Panc1 (cell line): ENCODE measurements at regions not wholly inside any gene's neighbourhood (a gene's known extent, or its start where the extent isn't known, plus 50 kb on each side); places are given as distances from the start of the nearest gene placed in this dataset.

ENCODE experiments used
- ATAC-seq: fragments of 200-7000 bp; cut with Tn5 transposase; 2 replicates; pipeline ENCODE4 v1.9.1; 2020; ENCODE audit warnings: mild to moderate bottlenecking, moderate library complexity
- BruUV-seq: library from RNA; stranded (reverse); fragments of 400-500 nt; replicated peaks from 2 replicates; lab custom pipeline; 2021; lab: Mats Ljungman, UMichigan
- CTCF ChIA-PET: fragments of 300-600 bp; sonication (Branson Sonifier 250); formaldehyde crosslinking; loops from one replicate; lab custom pipeline; 2022; ENCODE audit warnings: antibody characterized with exemption; lab: Charles Lee
- POLR2A ChIA-PET: fragments of 300-600 bp; sonication (Branson Sonifier 250); formaldehyde crosslinking; loops from one replicate; lab custom pipeline; 2022; ENCODE audit warnings: antibody characterized with exemption; lab: Charles Lee
- DNase-seq: peaks from one replicate; pipeline ENCODE4 v3.0.0-alpha.2; 2010; ENCODE audit warnings: low read depth, low spot score
- H3K27ac ChIP-seq: 2 replicates; pipeline ENCODE4 v1.5.1; 2011; ENCODE audit warnings: mild to moderate bottlenecking, low read length, inconsistent platforms
- H3K27me3 ChIP-seq: fragments of 200-500 bp; sonication (Bioruptor generic); 2 replicates; pipeline ENCODE4 v1.6.0; 2014; ENCODE audit warnings: low read length, inconsistent platforms; ENCODE audit not compliant: control insufficient read depth, insufficient read depth
- H3K36me3 ChIP-seq: fragments of 200-500 bp; sonication (Bioruptor generic); 2 replicates; pipeline ENCODE4 v1.5.1; 2014; ENCODE audit warnings: inconsistent platforms, mild to moderate bottlenecking, low read length, moderate library complexity; ENCODE audit not compliant: control insufficient read depth, insufficient read depth
- H3K4me1 ChIP-seq: 2 replicates; pipeline ENCODE4 v1.5.1; 2011; ENCODE audit warnings: inconsistent platforms, mild to moderate bottlenecking, low read length, moderate library complexity; ENCODE audit not compliant: control insufficient read depth, insufficient read depth
- H3K4me3 ChIP-seq, 2 experiments: 2 replicates each; pipeline ENCODE4 v1.5.1; 2011 to 2012; ENCODE audit warnings: low read depth in 2 of 2, low read length in 2 of 2, mild to moderate bottlenecking in 2 of 2, inconsistent platforms in 1 of 2, moderate library complexity in 1 of 2
- H3K9me3 ChIP-seq: fragments of 200-500 bp; sonication (Bioruptor generic); 2 replicates; pipeline ENCODE4 v1.5.1; 2014; ENCODE audit warnings: low read depth, mild to moderate bottlenecking, inconsistent platforms, low read length, moderate library complexity; ENCODE audit not compliant: control insufficient read depth, insufficient read depth
- CTCF ChIP-seq: fragments of 450-650 bp; IDR thresholded peaks from 2 replicates; pipeline ENCODE4 v1.5.1; 2017; ENCODE audit warnings: mild to moderate bottlenecking
- POLR2AphosphoS5 ChIP-seq: IDR thresholded peaks from 2 replicates; pipeline ENCODE4 v1.6.1; 2012; ENCODE audit warnings: mild to moderate bottlenecking, low read depth, low read length, moderate library complexity
- REST ChIP-seq, 2 experiments: IDR thresholded peaks; 2 replicates each; pipeline ENCODE4 v1.6.1; 2011 to 2012; ENCODE audit warnings: low read depth in 2 of 2, control low read depth in 1 of 2, low read length in 1 of 2, mild to moderate bottlenecking in 1 of 2, moderate library complexity in 1 of 2; ENCODE audit not compliant: insufficient read depth in 1 of 2
- SIN3A ChIP-seq: IDR thresholded peaks from 2 replicates; pipeline ENCODE4 v1.6.1; 2012; ENCODE audit warnings: low read depth, mild to moderate bottlenecking, low read length, moderate library complexity, borderline replicate concordance; ENCODE audit not compliant: insufficient read depth
- TCF7L2 ChIP-seq: IDR thresholded peaks from 2 replicates; pipeline ENCODE4 v1.6.1; 2011; ENCODE audit warnings: mild to moderate bottlenecking, low read depth, low read length, inconsistent platforms
- in situ Hi-C: cut with HindIII; loops from 2 replicates; pipeline ENCODE4 v1.10.0; 2016; ENCODE audit warnings: low sequenced_read_pairs, low pct_unique_long_range_greater_than_20kb
- intact Hi-C: fragments of 100-400 bp; cut with micrococcal nuclease; formaldehyde crosslinking; loops from one replicate; pipeline ENCODE4 v1.10.0; 2022; ENCODE audit not compliant: unreplicated experiment

GRCh38 chr5:167565189-167565954, 726.1 kb upstream of the WWC1 start:
- BruUV-seq: no TSS peak
- in situ Hi-C loops: no loop called here
- H3K36me3 ChIP-seq: no peaks in the 10 kb centered on the region; the same call in 1 of the 2 replicates
- CTCF ChIA-PET: interaction anchor here (0.8 kb wide), 1 partner anchor 456 kb away, joined by 4 read pairs; no protein-coding TSS in a partner anchor
- intact Hi-C loops: loop anchor here (5.0 kb wide), 1 partner anchor 603 kb away; no protein-coding TSS in a partner anchor
- peaks cover 13% of the 10 kb centered on the region for H3K27me3 ChIP-seq
- no peak overlapping the region for H3K4me3 ChIP-seq
- no peaks in the 10 kb centered on the region for H3K9me3 ChIP-seq
- no peaks in the 10 kb centered on the region for H3K4me1 ChIP-seq
- no peak for DNase-seq
- ATAC-seq: no peak
- H3K27ac ChIP-seq: no peak overlapping the region
- POLR2A ChIA-PET: no interaction called here
- TF ChIP-seq CTCF: peak; percentile 32; the same call in 1 of the 2 replicates
- TF ChIP-seq SIN3A: no peak
- TF ChIP-seq REST (IDR thresholded peaks at IDR 0.05; ENCODE audit: insufficient read depth in 1 of 2, low read depth in 2 of 2, low read length in 1 of 2): no peak

GRCh38 chr5:167570431-167570830, 721.0 kb upstream of the WWC1 start:
- H3K36me3 ChIP-seq: no peaks in the 10 kb centered on the region; the same call in 1 of the 2 replicates
- ChIA-PET CTCF (no interaction called here), POLR2A (no interaction called here)
- BruUV-seq: no TSS peak
- in situ Hi-C loops: no loop called here
- TF ChIP-seq CTCF (no peak), REST (IDR thresholded peaks at IDR 0.05; ENCODE audit: insufficient read depth in 1 of 2, low read depth in 2 of 2, low read length in 1 of 2) (no peak), TCF7L2 (no peak), POLR2AphosphoS5 (no peak)
- H3K9me3 ChIP-seq: no peaks in the 10 kb centered on the region
- intact Hi-C loops: no loop called here
- no peak overlapping the region for H3K4me3 ChIP-seq
- no peak for DNase-seq
- ATAC-seq: no peak
- H3K27ac ChIP-seq: no peak overlapping the region
- 0 out of 2 replicates have a peak, but pooled peaks cover 2% of the 10 kb centered on the region for H3K4me1 ChIP-seq
- H3K27me3 ChIP-seq: peaks cover 44% of the 10 kb centered on the region
